ENCODE measurements at regions not wholly inside any gene's neighbourhood (a gene's known extent, or its start where the extent isn't known, plus 50 kb on each side); places are given as distances from the start of the nearest gene placed in this dataset.
"Not testable (repeated sequence)": the region's sequence is repeated elsewhere in the genome, so short reads cannot be mapped to it uniquely, and the experiment has no call there.

- DNase-seq = no peak
These were observed 92.3 kb upstream of the TLL1 start for GRCh38 chr4:165780735-165781134.

GRCh38 chr4:165782623-165783022, 90.4 kb upstream of the TLL1 start:
- no peak for DNase-seq

- no peak for DNase-seq
These were observed 89.4 kb upstream of the TLL1 start for GRCh38 chr4:165783626-165784025.

GRCh38 chr4:165784672-165785071, 88.4 kb upstream of the TLL1 start:
- no peak for DNase-seq

GRCh38 chr4:165785337-165785736, 87.7 kb upstream of the TLL1 start:
- DNase-seq = no peak

GRCh38 chr4:165787516-165788274, 85.3 kb upstream of the TLL1 start:
- DNase-seq = no peak

GRCh38 chr4:165788686-165789463, 84.2 kb upstream of the TLL1 start:
- no peak for DNase-seq

GRCh38 chr4:165793236-165793635, 79.8 kb upstream of the TLL1 start:
- no peak for DNase-seq

GRCh38 chr4:165794834-165795233, 78.2 kb upstream of the TLL1 start:
- no peak for DNase-seq

- DNase-seq = no peak
These were observed 73.6 kb upstream of the TLL1 start for GRCh38 chr4:165799384-165799815.

GRCh38 chr4:165802452-165802851, 70.6 kb upstream of the TLL1 start:
- no peak for DNase-seq

GRCh38 chr4:165803005-165803404, 70.0 kb upstream of the TLL1 start:
- DNase-seq = no peak

GRCh38 chr4:165805406-165805805, 67.6 kb upstream of the TLL1 start:
- DNase-seq = no peak

GRCh38 chr4:165806613-165807012, 66.4 kb upstream of the TLL1 start:
- DNase-seq = no peak

GRCh38 chr4:165810726-165811125, 62.3 kb upstream of the TLL1 start:
- no peak for DNase-seq

- DNase-seq = no peak
These were observed 59.4 kb upstream of the TLL1 start for GRCh38 chr4:165813606-165814005.

- DNase-seq = no peak
These were observed 58.6 kb upstream of the TLL1 start for GRCh38 chr4:165814256-165815020.

- not testable (repeated sequence) for DNase-seq
These were observed 53.9 kb upstream of the TLL1 start for GRCh38 chr4:165819126-165819525.

Data from CD4-positive, alpha-beta T cell treated with Interleukin-12 subunit alpha and Interleukin-12 subunit beta, for 1 hour (primary cell).